ENCODE measurements at regions not wholly inside any gene's neighbourhood (a gene's known extent, or its start where the extent isn't known, plus 50 kb on each side); places are given as distances from the start of the nearest gene placed in this dataset.

DNA sequence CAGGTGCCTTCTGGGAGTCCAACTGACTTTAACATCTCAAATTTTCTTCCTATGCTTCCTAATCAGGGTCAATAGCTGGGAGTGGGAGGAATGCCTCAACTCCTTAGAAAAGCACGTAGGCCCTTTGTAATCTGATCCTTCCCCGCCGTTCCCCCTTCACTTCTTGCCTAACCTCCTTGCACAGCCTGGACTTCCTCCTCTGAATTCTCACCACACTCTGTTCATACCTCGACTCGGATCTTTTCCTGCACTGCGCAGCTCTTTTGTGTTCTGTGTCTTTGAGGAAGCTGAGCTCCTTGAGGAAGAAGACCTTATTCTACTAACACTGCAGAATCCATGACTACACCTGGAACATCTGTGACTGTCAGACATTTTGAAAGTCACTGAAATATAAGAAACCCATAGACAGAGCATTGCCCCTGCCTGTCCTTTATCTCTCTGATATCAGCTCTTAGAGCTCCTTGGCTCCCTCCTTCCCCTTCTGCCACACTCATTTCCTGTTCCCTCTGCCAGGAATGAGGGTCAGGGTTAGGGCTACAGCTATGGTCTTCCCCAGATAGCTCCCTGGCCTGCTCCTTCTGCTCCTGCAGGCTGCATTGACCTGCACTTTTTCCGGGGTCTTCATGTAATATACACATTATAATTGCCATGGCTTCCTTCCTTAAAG is 140.2 kb upstream of the LDB2 start:
- TF ChIP-seq FOXP2 (optimal IDR thresholded peaks at IDR 0.05; ENCODE audit: control extremely low read depth, extremely low read length, insufficient read depth) (no peak), POLR2AphosphoS5 (IDR thresholded peaks at IDR 0.05; ENCODE audit: borderline replicate concordance, low read depth, low read length) (no peak), EZH2 (IDR thresholded peaks at IDR 0.05) (no peak)
- Histone ChIP-seq H3K36me3 (ENCODE audit: insufficient read depth, low read length) (no peaks in the 10 kb centered on the region), H3K9me3 (ENCODE audit: low read depth, low read length) (no peaks in the 10 kb centered on the region), H3K27ac (no peak overlapping the region), H3K9ac (ENCODE audit: insufficient read length) (no peak overlapping the region), H3K4me3 (no peak overlapping the region)
- DNase-seq (ENCODE audit: low read depth, low spot score) = no peak

DNA sequence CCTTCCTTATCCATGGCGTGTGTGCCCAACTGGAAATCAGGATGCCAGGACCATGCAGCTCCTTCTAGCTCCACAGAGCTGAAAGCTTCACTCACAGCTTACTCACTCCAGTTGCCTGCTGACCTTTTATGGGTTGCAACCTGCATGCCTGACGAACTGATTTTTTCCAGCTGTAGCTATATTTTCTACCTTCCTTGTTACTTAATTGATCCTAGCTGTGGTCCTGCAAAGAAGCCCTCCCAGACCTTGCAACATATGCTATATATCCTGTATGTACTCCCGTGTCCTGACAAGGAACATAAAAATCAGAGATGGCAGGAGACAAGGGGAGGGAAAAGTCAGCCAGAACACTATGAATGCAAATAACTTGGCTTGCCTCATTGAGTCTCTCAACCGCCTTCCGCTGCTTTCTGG is 135.3 kb upstream of the LDB2 start:
- no peaks in the 10 kb centered on the region for H3K9me3 ChIP-seq (ENCODE audit: low read depth, low read length)
- no peaks in the 10 kb centered on the region for H3K36me3 ChIP-seq (ENCODE audit: insufficient read depth, low read length)
- TF ChIP-seq EZH2 (IDR thresholded peaks at IDR 0.05) = no peak
- no peak for TF ChIP-seq POLR2AphosphoS5 (IDR thresholded peaks at IDR 0.05; ENCODE audit: borderline replicate concordance, low read depth, low read length)
- no peak for TF ChIP-seq FOXP2 (optimal IDR thresholded peaks at IDR 0.05; ENCODE audit: control extremely low read depth, extremely low read length, insufficient read depth)
- H3K9ac ChIP-seq (ENCODE audit: insufficient read length) = no peak overlapping the region
- DNase-seq (ENCODE audit: low read depth, low spot score) = no peak
- H3K4me3 ChIP-seq = no peak overlapping the region
- no peak overlapping the region for H3K27ac ChIP-seq

DNA sequence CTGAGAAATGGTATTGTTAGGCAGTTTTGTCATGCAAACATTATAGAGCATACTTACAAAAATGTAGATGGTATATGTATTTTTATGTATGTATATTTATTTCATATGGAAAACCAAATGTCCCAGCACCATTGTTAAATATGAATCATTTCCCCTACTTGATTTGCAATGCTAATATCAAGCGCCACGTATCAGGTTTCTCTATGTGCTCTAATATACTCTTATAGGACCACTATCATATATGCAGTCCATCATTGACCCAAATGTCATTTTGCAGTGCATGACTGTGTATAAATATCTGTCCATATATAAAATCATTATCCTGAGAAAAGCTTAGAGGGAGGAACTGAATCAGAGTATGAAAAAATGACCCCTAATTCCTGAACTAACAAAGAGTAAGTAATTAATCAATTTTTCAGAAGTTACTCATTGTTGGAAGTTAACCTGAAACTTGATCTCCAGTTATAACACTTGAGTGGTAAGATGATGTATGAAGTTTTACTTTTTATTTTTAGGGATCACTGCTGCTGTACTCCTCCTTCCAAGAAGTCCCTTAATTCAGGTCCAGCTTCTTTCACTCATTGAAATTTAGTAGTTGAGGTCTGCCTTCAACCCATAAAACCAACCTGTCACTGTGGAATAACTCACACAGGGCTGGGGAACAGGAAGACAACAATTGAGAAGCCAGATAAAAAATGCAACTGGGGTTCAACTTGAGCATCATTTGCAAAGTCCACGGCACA is 134.8 kb upstream of the LDB2 start:
- Histone ChIP-seq H3K27ac (no peak overlapping the region), H3K36me3 (ENCODE audit: insufficient read depth, low read length) (no peaks in the 10 kb centered on the region), H3K9me3 (ENCODE audit: low read depth, low read length) (no peaks in the 10 kb centered on the region), H3K9ac (ENCODE audit: insufficient read length) (no peak overlapping the region), H3K4me3 (no peak overlapping the region)
- DNase-seq (ENCODE audit: low read depth, low spot score) = no peak
- TF ChIP-seq EZH2 (IDR thresholded peaks at IDR 0.05) (no peak), FOXP2 (optimal IDR thresholded peaks at IDR 0.05; ENCODE audit: control extremely low read depth, extremely low read length, insufficient read depth) (no peak), POLR2AphosphoS5 (IDR thresholded peaks at IDR 0.05; ENCODE audit: borderline replicate concordance, low read depth, low read length) (no peak)

DNA sequence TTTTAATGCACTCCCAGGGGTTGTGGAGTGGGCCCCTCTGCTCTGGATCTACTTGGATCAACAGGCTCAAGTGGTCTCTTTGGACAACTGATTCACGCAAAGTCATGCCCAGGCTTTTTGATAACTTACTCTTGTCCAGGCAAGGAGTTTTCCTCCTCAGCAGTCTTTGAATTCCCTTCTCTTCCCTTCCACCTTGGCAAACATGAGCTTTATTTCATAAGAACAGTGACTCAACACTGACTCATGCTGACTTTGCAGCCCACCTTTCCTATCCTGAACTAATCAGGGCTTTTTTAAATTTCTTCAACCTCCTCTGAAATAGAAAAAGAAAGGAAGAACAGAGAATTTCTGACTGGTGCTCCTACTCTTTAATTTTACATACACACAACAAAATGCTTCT is 132.1 kb upstream of the LDB2 start:
- Histone ChIP-seq H3K27ac (no peak overlapping the region), H3K9ac (ENCODE audit: insufficient read length) (no peak overlapping the region), H3K4me3 (no peak overlapping the region), H3K9me3 (ENCODE audit: low read depth, low read length) (no peaks in the 10 kb centered on the region), H3K36me3 (ENCODE audit: insufficient read depth, low read length) (no peaks in the 10 kb centered on the region)
- TF ChIP-seq POLR2AphosphoS5 (IDR thresholded peaks at IDR 0.05; ENCODE audit: borderline replicate concordance, low read depth, low read length) (no peak), FOXP2 (optimal IDR thresholded peaks at IDR 0.05; ENCODE audit: control extremely low read depth, extremely low read length, insufficient read depth) (no peak), EZH2 (IDR thresholded peaks at IDR 0.05) (no peak)
- DNase-seq (ENCODE audit: low read depth, low spot score) = no peak

DNA sequence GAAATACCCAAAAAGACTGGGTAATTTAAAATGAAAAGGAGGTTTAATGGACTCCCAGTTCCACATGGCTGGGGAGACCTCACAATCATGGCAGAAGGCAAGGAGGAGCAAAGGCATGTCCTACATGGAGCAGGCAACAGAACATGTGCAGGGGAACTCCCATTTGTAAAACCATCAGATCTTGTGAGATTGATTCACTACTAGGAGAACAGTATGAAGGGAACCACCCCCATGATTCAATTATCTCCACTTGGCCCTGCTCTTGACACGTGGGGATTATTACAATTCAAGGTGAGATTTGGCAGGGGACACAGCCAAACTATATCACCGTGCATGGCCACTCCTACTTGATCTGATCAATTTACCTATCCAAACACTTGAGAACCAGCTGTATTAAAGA is 131.5 kb upstream of the LDB2 start:
- no peak for DNase-seq (ENCODE audit: low read depth, low spot score)
- H3K4me3 ChIP-seq = no peak overlapping the region
- no peak overlapping the region for H3K27ac ChIP-seq
- no peaks in the 10 kb centered on the region for H3K36me3 ChIP-seq (ENCODE audit: insufficient read depth, low read length)
- H3K9me3 ChIP-seq (ENCODE audit: low read depth, low read length) = no peaks in the 10 kb centered on the region
- no peak overlapping the region for H3K9ac ChIP-seq (ENCODE audit: insufficient read length)
- TF ChIP-seq POLR2AphosphoS5 (IDR thresholded peaks at IDR 0.05; ENCODE audit: borderline replicate concordance, low read depth, low read length) = no peak

DNA sequence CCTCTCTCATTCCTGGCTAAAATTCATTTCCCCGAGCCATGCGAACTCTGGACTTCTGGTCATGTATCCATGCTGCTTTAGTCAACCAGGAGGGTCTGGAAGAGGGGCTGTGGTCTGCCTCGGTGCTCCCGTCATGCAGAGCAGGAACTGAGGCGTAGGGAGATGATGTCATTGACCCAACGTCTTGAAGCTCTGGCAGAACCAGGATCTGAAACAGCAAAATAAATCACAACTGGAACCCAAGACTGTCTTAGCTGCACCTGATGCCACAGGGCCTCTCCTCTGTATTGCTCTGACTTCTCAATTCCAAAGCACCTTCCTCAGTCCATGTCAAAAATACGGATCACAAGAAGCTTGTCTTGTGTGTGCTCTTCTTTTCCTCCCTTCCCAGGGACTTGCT is 131.0 kb upstream of the LDB2 start:
- no peaks in the 10 kb centered on the region for H3K9me3 ChIP-seq (ENCODE audit: low read depth, low read length)
- TF ChIP-seq FOXP2 (optimal IDR thresholded peaks at IDR 0.05; ENCODE audit: control extremely low read depth, extremely low read length, insufficient read depth) (no peak), POLR2AphosphoS5 (IDR thresholded peaks at IDR 0.05; ENCODE audit: borderline replicate concordance, low read depth, low read length) (no peak), EZH2 (IDR thresholded peaks at IDR 0.05) (no peak)
- no peak overlapping the region for H3K27ac ChIP-seq
- no peak overlapping the region for H3K9ac ChIP-seq (ENCODE audit: insufficient read length)
- H3K4me3 ChIP-seq = no peak overlapping the region
- no peak for DNase-seq (ENCODE audit: low read depth, low spot score)
- H3K36me3 ChIP-seq (ENCODE audit: insufficient read depth, low read length) = no peaks in the 10 kb centered on the region

DNA sequence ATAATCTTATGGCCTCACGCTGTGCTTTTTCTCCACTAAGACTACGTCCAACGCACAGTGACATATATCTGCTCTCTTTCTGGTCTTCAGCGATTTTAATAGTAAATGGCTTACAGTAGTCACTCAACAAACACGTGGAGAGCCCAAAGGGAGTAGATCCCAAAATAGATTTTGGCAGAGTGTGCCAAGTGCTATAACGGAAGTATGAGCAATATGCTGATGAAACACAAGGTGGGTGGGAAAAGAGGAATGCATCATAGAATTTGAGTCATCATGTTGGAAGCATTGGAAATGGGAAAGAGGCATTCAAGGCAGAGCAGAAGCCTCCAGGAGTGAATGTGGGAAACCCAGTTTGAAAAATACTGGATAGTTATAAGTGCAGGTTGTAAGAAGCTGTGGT is 129.1 kb upstream of the LDB2 start:
- no peak overlapping the region for H3K4me3 ChIP-seq
- H3K27ac ChIP-seq = no peak overlapping the region
- no peak for DNase-seq (ENCODE audit: low read depth, low spot score)
- no peak overlapping the region for H3K9ac ChIP-seq (ENCODE audit: insufficient read length)
- TF ChIP-seq EZH2 (IDR thresholded peaks at IDR 0.05) = no peak
- H3K36me3 ChIP-seq (ENCODE audit: insufficient read depth, low read length) = no peaks in the 10 kb centered on the region
- H3K9me3 ChIP-seq (ENCODE audit: low read depth, low read length) = no peaks in the 10 kb centered on the region

DNA sequence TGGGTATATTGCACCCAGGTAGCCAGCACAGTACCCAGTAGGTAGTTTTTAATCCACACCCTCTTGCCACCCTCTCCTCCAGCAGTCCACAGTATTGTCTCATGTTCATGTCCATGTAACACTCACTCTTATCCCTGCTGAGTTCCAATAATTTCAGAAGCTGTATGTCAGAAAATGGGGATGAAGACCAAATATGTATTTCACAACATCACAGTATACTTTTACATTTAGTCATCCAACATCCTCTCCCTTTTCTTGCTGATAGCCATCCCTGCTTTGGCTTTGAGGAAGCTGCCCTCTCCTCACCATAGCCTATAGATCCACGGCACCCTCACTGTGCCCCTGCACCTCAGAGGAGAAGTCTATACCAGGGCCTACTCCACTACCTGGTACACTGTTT is 126.0 kb upstream of the LDB2 start:
- Histone ChIP-seq H3K4me3 (no peak overlapping the region), H3K9me3 (ENCODE audit: low read depth, low read length) (no peaks in the 10 kb centered on the region), H3K9ac (ENCODE audit: insufficient read length) (no peak overlapping the region), H3K27ac (no peak overlapping the region), H3K36me3 (ENCODE audit: insufficient read depth, low read length) (no peaks in the 10 kb centered on the region)
- no peak for TF ChIP-seq EZH2 (IDR thresholded peaks at IDR 0.05)
- TF ChIP-seq FOXP2 (optimal IDR thresholded peaks at IDR 0.05; ENCODE audit: control extremely low read depth, extremely low read length, insufficient read depth) = no peak
- no peak for TF ChIP-seq POLR2AphosphoS5 (IDR thresholded peaks at IDR 0.05; ENCODE audit: borderline replicate concordance, low read depth, low read length)
- no peak for DNase-seq (ENCODE audit: low read depth, low spot score)

DNA sequence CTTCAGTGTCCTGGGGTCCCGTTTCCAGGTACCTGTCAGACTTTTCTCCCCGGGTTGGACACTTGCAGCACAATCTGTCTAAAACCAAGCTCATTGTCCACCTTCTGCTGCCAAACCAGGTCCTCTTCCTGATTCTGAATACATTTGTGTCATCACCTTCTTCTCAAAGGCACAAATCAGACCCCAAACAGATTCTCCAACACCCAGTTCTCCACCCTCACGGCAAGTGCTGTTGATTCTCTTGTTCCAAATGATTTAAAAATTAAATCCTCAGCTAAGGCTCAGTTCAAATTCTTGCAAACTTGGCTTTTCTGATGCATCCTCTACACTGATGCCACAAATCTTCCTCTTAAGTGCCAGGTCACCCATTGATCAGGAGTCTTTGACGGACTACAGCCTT is 122.5 kb upstream of the LDB2 start:
- Histone ChIP-seq H3K9ac (ENCODE audit: insufficient read length) (no peak overlapping the region), H3K4me3 (no peak overlapping the region), H3K36me3 (ENCODE audit: insufficient read depth, low read length) (no peaks in the 10 kb centered on the region), H3K27ac (no peak overlapping the region), H3K9me3 (ENCODE audit: low read depth, low read length) (no peaks in the 10 kb centered on the region)
- no peak for DNase-seq (ENCODE audit: low read depth, low spot score)
- TF ChIP-seq POLR2AphosphoS5 (IDR thresholded peaks at IDR 0.05; ENCODE audit: borderline replicate concordance, low read depth, low read length) (no peak), EZH2 (IDR thresholded peaks at IDR 0.05) (no peak), FOXP2 (optimal IDR thresholded peaks at IDR 0.05; ENCODE audit: control extremely low read depth, extremely low read length, insufficient read depth) (no peak)

All from SK-N-MC (cell line).